B cell (primary cell): ENCODE measurements at regions not wholly inside any gene's neighbourhood (a gene's known extent, or its start where the extent isn't known, plus 50 kb on each side); places are given as distances from the start of the nearest gene placed in this dataset.

Experiments used
- ATAC-seq: fragments of 200-7000 bp; cut with Tn5 transposase; one replicate; pipeline ENCODE4 v1.10.0; 2021; ENCODE audit warnings: low read depth, mild to moderate bottlenecking, moderate number of reproducible peaks, moderate library complexity
- CTCF ChIA-PET: fragments of 350-600 bp; sonication (Branson Sonifier 250); formaldehyde crosslinking; loops from one replicate; lab custom pipeline; 2021; ENCODE audit warnings: antibody characterized with exemption, inconsistent platforms; lab: Charles Lee
- POLR2A ChIA-PET: fragments of 350-600 bp; sonication (Branson Sonifier 250); formaldehyde crosslinking; loops from one replicate; lab custom pipeline; 2021; ENCODE audit warnings: antibody characterized with exemption; lab: Charles Lee
- DNase-seq: peaks from one replicate; pipeline ENCODE4 v3.0.0; 2013
- H2AFZ ChIP-seq: 2 replicates; pipeline ENCODE4 v1.6.1; 2012; ENCODE audit warnings: mild to moderate bottlenecking, low read depth, low read length; ENCODE audit not compliant: insufficient read depth, poor library complexity, severe bottlenecking
- H3K27ac ChIP-seq, 2 donors: 1 replicate in 1 of 2; 2 replicates in 1 of 2; pipeline ENCODE4 v1.5.1; 2012 to 2013; ENCODE audit warnings: low read length in 2 of 2, mild to moderate bottlenecking in 2 of 2, moderate library complexity in 1 of 2
- H3K27me3 ChIP-seq, 4 experiments: fragments of 200-600 bp in 1 of 4; sonication (generic) in 1 of 4; replicated peaks in 1 of 4; 1 replicate in 2 of 4; 2 replicates in 2 of 4; pipeline versions ENCODE4 v1.6.1 to v1.7.0; 2013 to 2016; ENCODE audit warnings: low read length in 3 of 4, mild to moderate bottlenecking in 2 of 4, mixed read lengths in 1 of 4, moderate library complexity in 1 of 4; ENCODE audit not compliant: insufficient read depth in 4 of 4, control insufficient read depth in 3 of 4; ENCODE audit errors: control extremely low read depth in 1 of 4
- H3K36me3 ChIP-seq, 2 experiments: replicated peaks in 1 of 2; 1 replicate in 1 of 2; 2 replicates in 1 of 2; pipeline versions ENCODE4 v1.6.1 to v1.7.1; 2013; ENCODE audit warnings: low read length in 1 of 2; ENCODE audit not compliant: insufficient read depth in 2 of 2, control insufficient read depth in 1 of 2; ENCODE audit errors: control extremely low read depth in 1 of 2, extremely low read depth in 1 of 2
- H3K4me1 ChIP-seq, 2 donors: fragments of 200-600 bp in 1 of 2; sonication (generic) in 1 of 2; 1 replicate in 1 of 2; 2 replicates in 1 of 2; pipeline versions ENCODE4 v1.5.1 to v1.6.1; 2013 to 2017; ENCODE audit warnings: low read length in 2 of 2; ENCODE audit not compliant: control insufficient read depth in 2 of 2, insufficient read depth in 2 of 2
- H3K4me2 ChIP-seq: replicated peaks from 2 replicates; pipeline ENCODE3; 2012; ENCODE audit warnings: mild to moderate bottlenecking, low read depth, low read length; ENCODE audit not compliant: poor library complexity, severe bottlenecking
- H3K4me3 ChIP-seq, 5 experiments: fragments of 200-600 bp in 1 of 5; sonication (generic) in 1 of 5; 1 replicate in 3 of 5; 2 replicates in 2 of 5; pipeline versions ENCODE4 v1.5.1 to v1.7.0; 2011 to 2016; ENCODE audit warnings: low read length in 4 of 5, mild to moderate bottlenecking in 4 of 5, low read depth in 2 of 5, control low read depth in 1 of 5, moderate library complexity in 1 of 5; ENCODE audit not compliant: insufficient read depth in 1 of 5; ENCODE audit errors: control extremely low read depth in 1 of 5, extremely low read depth in 1 of 5
- H3K79me2 ChIP-seq: fragments of 200-600 bp; sonication (generic); one replicate; pipeline ENCODE4 v1.6.0; 2016; ENCODE audit warnings: low read length; ENCODE audit not compliant: control insufficient read depth, insufficient read depth
- H3K9ac ChIP-seq: fragments of 200-600 bp; sonication (generic); 2 replicates; pipeline ENCODE4 v1.6.1; 2017; ENCODE audit warnings: mild to moderate bottlenecking, low read length, moderate library complexity
- H3K9me3 ChIP-seq, 3 donors: one replicate each; pipeline versions ENCODE4 v1.6.1 to v1.7.1; 2013; ENCODE audit warnings: low read length in 2 of 3; ENCODE audit not compliant: control insufficient read depth in 2 of 3, insufficient read depth in 1 of 3; ENCODE audit errors: control extremely low read depth in 1 of 3
- H4K20me1 ChIP-seq: 2 replicates; pipeline ENCODE4 v1.6.0; 2012; ENCODE audit warnings: mild to moderate bottlenecking, low read length; ENCODE audit not compliant: insufficient read depth, control insufficient read depth, poor library complexity, severe bottlenecking
- H3K27ac Mint-ChIP-seq: one replicate; pipeline ENCODE4 v1.8.0; 2021; ENCODE audit warnings: mixed read lengths
- H3K27me3 Mint-ChIP-seq: one replicate; pipeline ENCODE4 v1.8.0; 2021; ENCODE audit warnings: mixed read lengths
- H3K4me1 Mint-ChIP-seq: one replicate; pipeline ENCODE4 v1.8.0; 2021; ENCODE audit warnings: mixed read lengths
- H3K4me3 Mint-ChIP-seq: one replicate; pipeline ENCODE4 v1.8.0; 2021; ENCODE audit warnings: mixed read lengths
- H3K9me3 Mint-ChIP-seq: one replicate; pipeline ENCODE4 v1.8.0; 2022; ENCODE audit warnings: mixed read lengths; ENCODE audit not compliant: insufficient read depth
- EZH2 ChIP-seq: IDR thresholded peaks from 2 replicates; pipeline ENCODE4 v1.6.1; 2012; ENCODE audit warnings: borderline replicate concordance, low read depth, mild to moderate bottlenecking, moderate library complexity, low read length; ENCODE audit not compliant: insufficient read depth, poor library complexity, severe bottlenecking
- WGBS: methylation state at CpG from one replicate; pipeline ENCODE4 v1.1.5; 2013; ENCODE audit warnings: missing lambda C conversion rate; ENCODE audit not compliant: insufficient coverage; 5-methylcytosine and 5-hydroxymethylcytosine counted together
- intact Hi-C: fragments of 100-400 bp; cut with micrococcal nuclease; formaldehyde crosslinking; loops from one replicate; pipeline ENCODE4 v1.10.0; 2022
- TF ChIP-seq, protein P1 (sequence below): fragments of 200-600 bp; IDR thresholded peaks from one replicate; pipeline ENCODE4 v1.8.0; 2022; ENCODE audit warnings: antibody characterized with exemption, mild to moderate bottlenecking

DNA sequence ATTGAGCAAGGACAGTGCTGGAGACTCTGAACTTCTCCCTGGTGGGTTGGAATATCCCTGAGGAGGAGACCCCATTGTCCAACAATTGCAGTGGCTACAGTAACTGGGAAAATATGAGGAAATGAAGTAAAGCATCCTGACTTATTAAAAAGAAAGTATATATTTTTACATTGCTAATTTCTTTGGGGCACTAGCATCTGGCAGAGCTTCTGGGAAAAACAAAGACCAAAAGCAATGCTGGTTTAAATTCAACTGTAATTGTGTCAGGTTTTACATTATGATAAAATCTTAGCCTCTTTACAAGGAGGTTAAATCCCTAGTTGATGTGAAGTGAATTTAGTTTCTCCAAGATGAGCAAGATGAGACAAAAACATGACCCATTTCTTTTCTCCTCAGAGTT, 454.0 kb upstream of the RBMS3 start:
- Histone ChIP-seq H3K9ac (no peak overlapping the region), H3K9me3 (no peaks in the 10 kb centered on the region), H3K4me3 (no peak overlapping the region), H3K27me3 (no peaks in the 10 kb centered on the region), H4K20me1 (no peaks in the 10 kb centered on the region), H3K79me2 (no peaks in the 10 kb centered on the region), H3K27ac (no peak overlapping the region), H3K4me2 (no peak overlapping the region), H3K4me1 (no peaks in the 10 kb centered on the region), H3K36me3 (no peaks in the 10 kb centered on the region), H2AFZ (no peak overlapping the region)
- DNase-seq (no peak), ATAC-seq (no peak)
- Mint-ChIP-seq H3K27me3 (no peaks in the 10 kb centered on the region), H3K27ac (no peak overlapping the region), H3K9me3 (no peaks in the 10 kb centered on the region), H3K4me1 (no peaks in the 10 kb centered on the region), H3K4me3 (no peak overlapping the region)
- ChIA-PET POLR2A (no interaction called here), CTCF (no interaction called here)
- no peak for TF ChIP-seq EZH2
- TF ChIP-seq, protein P1, sequence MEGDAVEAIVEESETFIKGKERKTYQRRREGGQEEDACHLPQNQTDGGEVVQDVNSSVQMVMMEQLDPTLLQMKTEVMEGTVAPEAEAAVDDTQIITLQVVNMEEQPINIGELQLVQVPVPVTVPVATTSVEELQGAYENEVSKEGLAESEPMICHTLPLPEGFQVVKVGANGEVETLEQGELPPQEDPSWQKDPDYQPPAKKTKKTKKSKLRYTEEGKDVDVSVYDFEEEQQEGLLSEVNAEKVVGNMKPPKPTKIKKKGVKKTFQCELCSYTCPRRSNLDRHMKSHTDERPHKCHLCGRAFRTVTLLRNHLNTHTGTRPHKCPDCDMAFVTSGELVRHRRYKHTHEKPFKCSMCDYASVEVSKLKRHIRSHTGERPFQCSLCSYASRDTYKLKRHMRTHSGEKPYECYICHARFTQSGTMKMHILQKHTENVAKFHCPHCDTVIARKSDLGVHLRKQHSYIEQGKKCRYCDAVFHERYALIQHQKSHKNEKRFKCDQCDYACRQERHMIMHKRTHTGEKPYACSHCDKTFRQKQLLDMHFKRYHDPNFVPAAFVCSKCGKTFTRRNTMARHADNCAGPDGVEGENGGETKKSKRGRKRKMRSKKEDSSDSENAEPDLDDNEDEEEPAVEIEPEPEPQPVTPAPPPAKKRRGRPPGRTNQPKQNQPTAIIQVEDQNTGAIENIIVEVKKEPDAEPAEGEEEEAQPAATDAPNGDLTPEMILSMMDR: no peak
- intact Hi-C loops: no loop called here

DNA sequence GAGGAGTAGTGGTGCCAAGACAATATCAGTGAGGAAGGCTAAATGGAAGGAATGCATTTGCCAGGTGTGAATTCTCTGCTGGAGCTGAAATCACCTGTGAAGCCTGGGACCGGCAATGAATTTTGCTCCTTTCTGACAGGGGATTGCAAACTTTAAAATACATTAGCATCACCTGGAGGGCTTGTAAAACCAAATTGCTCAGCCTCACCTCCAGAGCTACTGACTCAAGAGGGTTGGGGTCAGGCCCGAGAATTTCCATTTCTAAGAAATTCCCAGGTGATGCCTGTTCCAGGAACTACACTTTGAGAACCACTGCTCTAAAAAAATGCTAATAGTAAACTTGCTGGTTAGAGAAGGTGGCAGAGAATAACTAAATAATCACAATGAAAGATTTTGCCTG, 445.6 kb upstream of the RBMS3 start:
- no peaks in the 10 kb centered on the region for H3K36me3 ChIP-seq
- Mint-ChIP-seq H3K27ac (no peak overlapping the region), H3K27me3 (no peaks in the 10 kb centered on the region), H3K9me3 (no peaks in the 10 kb centered on the region), H3K4me3 (no peak overlapping the region), H3K4me1 (no peaks in the 10 kb centered on the region)
- no peaks in the 10 kb centered on the region for H3K79me2 ChIP-seq
- no peak overlapping the region for H3K4me3 ChIP-seq
- no peak overlapping the region for H3K4me2 ChIP-seq
- no peaks in the 10 kb centered on the region for H4K20me1 ChIP-seq
- no CpG with 5 or more reads among the region's 2 CpGs for WGBS
- H2AFZ ChIP-seq: no peak overlapping the region
- H3K27me3 ChIP-seq: no peaks in the 10 kb centered on the region
- ChIA-PET CTCF (no interaction called here), POLR2A (no interaction called here)
- no peaks in the 10 kb centered on the region for H3K4me1 ChIP-seq
- TF ChIP-seq, protein P1: no peak
- no peak for TF ChIP-seq EZH2
- H3K9me3 ChIP-seq: peaks cover 0 to 2% (median 0%) of the 10 kb centered on the region in 3 donors
- ATAC-seq (no peak), DNase-seq (no peak)
- H3K9ac ChIP-seq: no peak overlapping the region
- intact Hi-C loops: no loop called here
- H3K27ac ChIP-seq: no peak overlapping the region
